HG02798 (cell line): ENCODE measurements at regions not wholly inside any gene's neighbourhood (a gene's known extent, or its start where the extent isn't known, plus 50 kb on each side); places are given as distances from the start of the nearest gene placed in this dataset.

ENCODE experiments used
- ATAC-seq: cut with Tn5 transposase; IDR thresholded peaks from one replicate; pipeline ENCODE4 v1.9.1; 2021; ENCODE audit warnings: mild to moderate bottlenecking; ENCODE audit not compliant: unreplicated experiment, poor library complexity

GRCh38 chr12:123043536-123044001 lies 63.1 kb downstream of the ARL6IP4 start:
- ATAC-seq, result no peak

GRCh38 chr12:123042833-123043232 lies 62.4 kb downstream of the ARL6IP4 start:
- ATAC-seq, result no peak

GRCh38 chr12:123041811-123042655 lies 61.6 kb downstream of the ARL6IP4 start:
- ATAC-seq, result no peak

- ATAC-seq, result no peak
Observed at GRCh38 chr12:123041042-123041531, 60.6 kb downstream of the ARL6IP4 start.

GRCh38 chr12:123040106-123040505 lies 59.6 kb downstream of the ARL6IP4 start:
- no peak for ATAC-seq

- no peak for ATAC-seq
Observed at GRCh38 chr12:123038966-123039365, 58.5 kb downstream of the ARL6IP4 start.

- ATAC-seq, result no peak
Observed at GRCh38 chr12:123038486-123038885, 58.0 kb downstream of the ARL6IP4 start.

- ATAC-seq, result no peak
Observed at GRCh38 chr12:123037791-123038190, 57.3 kb downstream of the ARL6IP4 start.

GRCh38 chr12:123036466-123037285 lies 56.2 kb downstream of the ARL6IP4 start:
- ATAC-seq, result no peak

GRCh38 chr12:123035841-123036240 lies 55.4 kb downstream of the ARL6IP4 start:
- no peak for ATAC-seq

GRCh38 chr12:123034865-123035264 lies 54.4 kb downstream of the ARL6IP4 start:
- ATAC-seq, result no peak

- no peak for ATAC-seq
Observed at GRCh38 chr12:123034022-123034541, 53.6 kb downstream of the ARL6IP4 start.

GRCh38 chr12:123033392-123034021 lies 53.0 kb downstream of the ARL6IP4 start:
- no peak for ATAC-seq

- no peak for ATAC-seq
Observed at GRCh38 chr12:123032736-123033391, 52.4 kb downstream of the ARL6IP4 start.
